ENCODE measurements at regions not wholly inside any gene's neighbourhood (a gene's known extent, or its start where the extent isn't known, plus 50 kb on each side); places are given as distances from the start of the nearest gene placed in this dataset.

DNA sequence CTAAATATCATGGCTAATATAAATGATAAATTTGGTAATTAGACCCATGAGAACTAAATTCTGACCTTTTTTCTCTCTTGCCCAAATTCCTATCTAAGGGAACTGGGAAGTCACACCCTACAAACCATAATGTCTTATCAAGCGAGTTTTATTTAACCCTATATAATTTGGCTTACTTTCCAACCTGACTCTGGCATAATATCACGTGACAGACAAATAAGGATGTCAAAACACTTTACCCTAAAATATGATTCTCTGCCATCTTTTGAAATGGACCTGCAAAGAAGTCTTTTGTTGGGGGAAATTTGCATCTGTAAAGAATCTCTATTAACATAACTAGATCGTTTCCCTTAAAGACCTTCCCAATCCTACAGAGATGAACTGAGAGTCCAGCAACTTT is 1823.5 kb upstream of the LRRTM1 start:
- no peaks in the 10 kb centered on the region for H3K4me1 Mint-ChIP-seq
- DNase-seq (ENCODE audit: low spot score in 2 of 2): no peak
- H3K27ac Mint-ChIP-seq (ENCODE audit: low read depth): no peak overlapping the region
- ATAC-seq (replicated peaks; ENCODE audit: extremely low read depth, poor library complexity, severe bottlenecking): no peak
- no peaks in the 10 kb centered on the region for H3K27me3 Mint-ChIP-seq
- H3K4me3 Mint-ChIP-seq: no peak overlapping the region
- no peaks in the 10 kb centered on the region for H3K36me3 Mint-ChIP-seq (ENCODE audit: insufficient read depth)
- peaks cover 22% of the 10 kb centered on the region for H3K9me3 Mint-ChIP-seq

DNA sequence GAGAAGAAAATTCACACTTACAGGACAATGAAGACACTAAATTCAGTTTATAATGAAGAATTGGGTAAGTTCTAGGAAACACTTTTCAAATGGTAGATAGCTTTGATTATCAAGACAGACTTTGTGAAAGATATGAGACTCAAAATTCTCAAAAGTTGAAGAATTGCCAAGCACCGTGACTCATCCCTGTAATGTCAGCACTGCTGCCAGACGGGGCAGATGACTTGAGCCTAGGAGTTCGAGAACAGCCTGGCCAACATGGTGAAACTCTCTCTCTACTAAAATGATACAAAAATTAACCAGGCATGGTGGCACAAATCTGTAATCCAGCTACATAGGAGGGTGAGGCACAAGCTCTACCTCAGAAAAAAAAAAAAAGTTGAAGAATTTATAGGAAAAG is 1820.1 kb upstream of the LRRTM1 start:
- Mint-ChIP-seq H3K36me3 (ENCODE audit: insufficient read depth) (no peaks in the 10 kb centered on the region), H3K27me3 (no peaks in the 10 kb centered on the region), H3K4me1 (no peaks in the 10 kb centered on the region), H3K4me3 (no peak overlapping the region), H3K27ac (ENCODE audit: low read depth) (no peak overlapping the region), H3K9me3 (peaks cover 23% of the 10 kb centered on the region)
- DNase-seq (ENCODE audit: low spot score in 2 of 2) (no peak), ATAC-seq (replicated peaks; ENCODE audit: extremely low read depth, poor library complexity, severe bottlenecking) (no peak)

GRCh38 chr2:82120654-82121053 is 1816.1 kb upstream of the LRRTM1 start:
- Mint-ChIP-seq H3K4me3 (no peak overlapping the region), H3K9me3 (peaks cover 19% of the 10 kb centered on the region), H3K27ac (ENCODE audit: low read depth) (no peak overlapping the region), H3K4me1 (no peaks in the 10 kb centered on the region), H3K36me3 (ENCODE audit: insufficient read depth) (no peaks in the 10 kb centered on the region), H3K27me3 (no peaks in the 10 kb centered on the region)
- no peak for ATAC-seq (replicated peaks; ENCODE audit: extremely low read depth, poor library complexity, severe bottlenecking)
- DNase-seq (ENCODE audit: low spot score in 2 of 2): no peak

GRCh38 chr2:82120115-82120514 is 1815.6 kb upstream of the LRRTM1 start:
- H3K4me1 Mint-ChIP-seq: no peaks in the 10 kb centered on the region
- DNase-seq (ENCODE audit: low spot score in 2 of 2): no peak
- H3K27me3 Mint-ChIP-seq: no peaks in the 10 kb centered on the region
- no peak overlapping the region for H3K4me3 Mint-ChIP-seq
- no peak overlapping the region for H3K27ac Mint-ChIP-seq (ENCODE audit: low read depth)
- H3K9me3 Mint-ChIP-seq: peaks cover 18% of the 10 kb centered on the region
- H3K36me3 Mint-ChIP-seq (ENCODE audit: insufficient read depth): no peaks in the 10 kb centered on the region
- ATAC-seq (replicated peaks; ENCODE audit: extremely low read depth, poor library complexity, severe bottlenecking): no peak

DNA sequence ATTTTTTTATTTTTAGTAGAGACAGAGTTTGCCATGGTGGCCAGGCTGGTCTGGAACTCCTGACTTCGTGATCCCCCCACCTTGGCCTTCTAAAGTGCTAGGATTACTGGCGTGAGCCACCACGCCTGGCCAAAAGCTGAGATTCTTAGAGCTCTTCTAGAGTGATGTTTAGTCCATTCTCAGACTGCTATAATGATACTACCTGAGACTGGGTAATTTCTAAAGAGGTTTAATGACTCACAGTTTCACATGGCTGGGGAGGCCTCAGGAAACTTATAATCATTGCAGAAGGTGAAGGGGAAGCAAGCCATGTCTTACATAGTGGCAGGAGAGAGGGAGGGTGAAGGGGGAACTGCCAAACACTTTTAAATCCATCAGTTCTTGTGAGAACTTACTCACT is 1804.9 kb upstream of the LRRTM1 start:
- no peaks in the 10 kb centered on the region for H3K27me3 Mint-ChIP-seq

GRCh38 chr2:82098617-82099016 is 1794.1 kb upstream of the LRRTM1 start:
- no peaks in the 10 kb centered on the region for H3K27me3 Mint-ChIP-seq
- peaks cover 2% of the 10 kb centered on the region for H3K36me3 Mint-ChIP-seq (ENCODE audit: insufficient read depth)

More for the DNA sequence above, 1804.9 kb upstream of the LRRTM1 start:
- Mint-ChIP-seq H3K9me3 (peaks cover 18% of the 10 kb centered on the region), H3K4me3 (no peak overlapping the region), H3K27ac (ENCODE audit: low read depth) (no peak overlapping the region), H3K36me3 (ENCODE audit: insufficient read depth) (no peaks in the 10 kb centered on the region), H3K4me1 (no peaks in the 10 kb centered on the region)
- ATAC-seq (replicated peaks; ENCODE audit: extremely low read depth, poor library complexity, severe bottlenecking): no peak
- DNase-seq (ENCODE audit: low spot score in 2 of 2): no peak

GRCh38 chr2:82089518-82089917 is 1785.0 kb upstream of the LRRTM1 start:
- Mint-ChIP-seq H3K9me3 (peaks cover 27% of the 10 kb centered on the region), H3K4me1 (no peaks in the 10 kb centered on the region), H3K27ac (ENCODE audit: low read depth) (no peak overlapping the region), H3K4me3 (no peak overlapping the region), H3K36me3 (ENCODE audit: insufficient read depth) (no peaks in the 10 kb centered on the region), H3K27me3 (no peaks in the 10 kb centered on the region)
- DNase-seq (ENCODE audit: low spot score in 2 of 2): no peak
- ATAC-seq (replicated peaks; ENCODE audit: extremely low read depth, poor library complexity, severe bottlenecking): no peak

More at GRCh38 chr2:82098617-82099016, 1794.1 kb upstream of the LRRTM1 start:
- DNase-seq (ENCODE audit: low spot score in 2 of 2) (no peak), ATAC-seq (replicated peaks; ENCODE audit: extremely low read depth, poor library complexity, severe bottlenecking) (no peak)
- peaks cover 6% of the 10 kb centered on the region for H3K9me3 Mint-ChIP-seq
- H3K4me1 Mint-ChIP-seq: no peaks in the 10 kb centered on the region
- no peak overlapping the region for H3K27ac Mint-ChIP-seq (ENCODE audit: low read depth)
- no peak overlapping the region for H3K4me3 Mint-ChIP-seq

DNA sequence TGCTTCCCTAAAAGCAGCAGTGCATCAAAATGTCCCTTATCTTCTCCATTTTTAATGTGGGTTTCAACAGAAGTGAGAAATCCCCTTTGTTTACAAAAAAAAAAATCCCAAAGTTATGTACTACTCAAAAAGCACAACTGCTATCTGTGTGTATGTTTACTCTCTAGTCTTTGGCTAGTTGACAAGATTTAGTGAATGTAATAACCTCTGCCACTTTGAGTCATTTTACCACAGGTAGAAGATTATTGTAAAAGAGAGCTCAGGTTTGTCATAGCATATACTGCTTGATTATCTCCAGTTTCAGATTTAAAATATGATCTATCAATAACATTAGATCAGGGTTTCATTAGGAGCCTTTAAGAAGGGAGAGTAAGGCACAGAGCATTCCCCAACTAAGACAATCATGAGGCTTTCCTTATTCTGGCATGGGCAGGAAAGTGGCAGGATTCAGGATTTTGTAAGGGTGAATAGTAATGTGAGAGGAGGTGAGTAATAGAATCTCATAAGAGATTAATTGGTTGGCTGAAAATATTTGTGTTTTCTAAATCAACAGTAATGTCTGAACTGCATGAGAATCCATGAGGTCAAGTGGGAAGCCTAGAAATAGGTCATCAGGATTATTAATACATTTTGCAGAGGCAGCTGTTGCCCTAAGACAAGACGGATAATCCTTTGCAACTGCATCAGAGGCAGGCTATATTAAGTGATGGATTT is 1780.3 kb upstream of the LRRTM1 start:
- no peak for DNase-seq (ENCODE audit: low spot score in 2 of 2)
- no peak for ATAC-seq (replicated peaks; ENCODE audit: extremely low read depth, poor library complexity, severe bottlenecking)
- no peaks in the 10 kb centered on the region for H3K27me3 Mint-ChIP-seq
- no peaks in the 10 kb centered on the region for H3K36me3 Mint-ChIP-seq (ENCODE audit: insufficient read depth)
- H3K4me1 Mint-ChIP-seq: no peaks in the 10 kb centered on the region
- H3K27ac Mint-ChIP-seq (ENCODE audit: low read depth): no peak overlapping the region
- no peak overlapping the region for H3K4me3 Mint-ChIP-seq
- peaks cover 26% of the 10 kb centered on the region for H3K9me3 Mint-ChIP-seq

DNA sequence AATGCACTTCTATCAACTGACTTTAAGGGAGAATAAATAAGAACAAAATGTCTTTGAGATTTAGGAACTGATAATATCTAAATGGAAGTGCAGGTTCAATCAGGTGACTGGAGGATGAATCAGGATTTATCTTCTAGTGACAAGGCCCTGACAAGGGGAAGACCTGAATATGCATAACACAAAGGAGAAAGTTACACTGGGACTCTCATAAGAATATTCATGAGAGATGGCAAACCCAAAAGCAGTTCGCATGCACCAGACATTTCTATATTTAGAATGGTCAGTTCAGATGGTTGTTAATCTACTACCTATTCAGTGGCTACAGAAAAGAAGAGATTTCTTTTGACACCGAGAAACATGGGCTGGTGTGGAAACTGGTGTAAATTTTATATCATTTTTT is 1771.3 kb upstream of the LRRTM1 start:
- Mint-ChIP-seq H3K27ac (ENCODE audit: low read depth) (no peak overlapping the region), H3K27me3 (no peaks in the 10 kb centered on the region), H3K9me3 (peaks cover 6% of the 10 kb centered on the region), H3K36me3 (ENCODE audit: insufficient read depth) (no peaks in the 10 kb centered on the region), H3K4me1 (no peaks in the 10 kb centered on the region), H3K4me3 (no peak overlapping the region)
- ATAC-seq (replicated peaks; ENCODE audit: extremely low read depth, poor library complexity, severe bottlenecking) (no peak), DNase-seq (ENCODE audit: low spot score in 2 of 2) (no peak)

DNA sequence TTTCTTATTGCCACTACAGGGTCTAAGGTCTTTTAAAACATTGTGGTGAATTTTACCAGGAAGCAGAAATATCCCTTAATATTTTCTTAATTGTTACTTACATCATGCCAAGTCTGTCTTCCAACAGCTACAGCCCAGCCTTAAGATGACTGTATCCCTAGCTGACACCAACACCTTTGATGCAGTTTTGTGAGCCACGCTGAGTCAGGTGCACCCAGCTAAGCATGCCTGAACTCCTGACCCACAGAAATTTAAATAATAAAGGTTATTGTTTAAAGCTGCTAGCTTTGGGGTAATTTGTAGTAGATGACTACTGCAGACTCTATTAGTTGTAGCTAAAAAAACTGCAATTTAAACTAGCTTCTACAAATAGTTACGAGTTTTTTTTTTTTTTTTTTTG is 1757.9 kb upstream of the LRRTM1 start:
- Mint-ChIP-seq H3K4me3 (no peak overlapping the region), H3K27me3 (no peaks in the 10 kb centered on the region), H3K36me3 (ENCODE audit: insufficient read depth) (peaks cover 3% of the 10 kb centered on the region), H3K27ac (ENCODE audit: low read depth) (no peak overlapping the region), H3K4me1 (no peaks in the 10 kb centered on the region), H3K9me3 (peaks cover 20% of the 10 kb centered on the region)
- ATAC-seq (replicated peaks; ENCODE audit: extremely low read depth, poor library complexity, severe bottlenecking) (no peak), DNase-seq (ENCODE audit: low spot score in 2 of 2) (no peak)

- no peaks in the 10 kb centered on the region for H3K36me3 Mint-ChIP-seq (ENCODE audit: insufficient read depth)
- H3K4me1 Mint-ChIP-seq: no peaks in the 10 kb centered on the region
- DNase-seq (ENCODE audit: low spot score in 2 of 2) (no peak), ATAC-seq (replicated peaks; ENCODE audit: extremely low read depth, poor library complexity, severe bottlenecking) (no peak)
- H3K9me3 Mint-ChIP-seq: peaks cover 18% of the 10 kb centered on the region
- H3K4me3 Mint-ChIP-seq: no peak overlapping the region
- H3K27me3 Mint-ChIP-seq: no peaks in the 10 kb centered on the region
- no peak overlapping the region for H3K27ac Mint-ChIP-seq (ENCODE audit: low read depth)
These were observed 1751.3 kb upstream of the LRRTM1 start for GRCh38 chr2:82055846-82056245.

DNA sequence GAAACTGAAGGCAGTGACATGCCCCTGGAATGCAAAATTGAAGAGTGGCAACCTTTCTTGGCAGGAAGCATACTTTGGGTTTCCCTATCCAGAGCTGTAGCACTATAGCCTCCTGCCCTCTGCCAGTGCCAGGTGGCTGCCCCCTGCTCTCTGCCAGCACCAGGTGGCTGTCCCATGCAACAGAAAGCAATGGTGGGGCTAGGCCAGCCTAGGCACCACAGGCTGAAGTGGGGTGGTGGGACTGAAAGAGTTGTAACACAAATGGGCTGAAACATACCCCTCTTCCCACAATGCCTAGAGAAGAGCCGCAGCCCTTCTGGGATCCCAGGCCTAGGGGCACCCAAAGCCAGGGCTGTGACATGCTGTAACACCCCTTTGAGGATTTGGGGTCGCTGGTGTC is 1739.3 kb upstream of the LRRTM1 start:
- no peaks in the 10 kb centered on the region for H3K36me3 Mint-ChIP-seq (ENCODE audit: insufficient read depth)
- no peak for ATAC-seq (replicated peaks; ENCODE audit: extremely low read depth, poor library complexity, severe bottlenecking)
- H3K27me3 Mint-ChIP-seq: no peaks in the 10 kb centered on the region
- peaks cover 15% of the 10 kb centered on the region for H3K9me3 Mint-ChIP-seq
- no peak overlapping the region for H3K4me3 Mint-ChIP-seq
- DNase-seq (ENCODE audit: low spot score in 2 of 2): no peak
- no peaks in the 10 kb centered on the region for H3K4me1 Mint-ChIP-seq
- H3K27ac Mint-ChIP-seq (ENCODE audit: low read depth): no peak overlapping the region

DNA sequence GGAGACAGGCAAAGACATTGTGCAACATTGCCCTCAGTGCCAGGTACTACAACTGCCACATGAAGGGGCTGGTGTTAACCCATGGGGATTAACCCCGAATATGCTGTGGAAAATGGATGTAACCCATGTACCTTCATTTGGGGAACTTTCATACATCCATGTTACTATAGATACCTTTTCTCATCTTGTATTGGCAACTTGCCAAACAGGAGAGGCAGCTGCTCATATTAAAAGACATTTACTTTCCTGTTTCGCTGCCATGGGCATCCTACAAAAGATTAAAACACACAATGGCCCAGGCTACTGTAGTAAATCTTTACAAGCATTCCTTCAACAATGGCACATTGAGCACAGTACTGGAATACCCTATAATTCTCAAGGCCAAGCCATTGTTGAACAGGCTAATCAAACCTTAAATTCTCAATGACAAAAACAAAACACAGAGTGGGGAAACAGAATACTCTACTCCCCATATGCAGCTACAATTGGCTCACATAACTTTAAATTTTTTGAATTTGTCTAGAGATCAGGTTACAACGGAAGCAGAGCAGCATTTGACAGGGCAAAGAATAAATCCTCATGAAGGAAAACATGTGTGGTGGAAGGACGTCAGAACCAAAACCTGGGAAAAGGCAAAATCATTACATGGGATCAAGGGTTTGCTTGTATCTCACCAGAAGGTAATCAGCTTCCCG is 1723.5 kb upstream of the LRRTM1 start:
- Mint-ChIP-seq H3K9me3 (peaks cover 21% of the 10 kb centered on the region), H3K4me3 (no peak overlapping the region), H3K36me3 (ENCODE audit: insufficient read depth) (no peaks in the 10 kb centered on the region), H3K27ac (ENCODE audit: low read depth) (no peak overlapping the region), H3K27me3 (no peaks in the 10 kb centered on the region), H3K4me1 (no peaks in the 10 kb centered on the region)
- ATAC-seq (replicated peaks; ENCODE audit: extremely low read depth, poor library complexity, severe bottlenecking) (no peak), DNase-seq (ENCODE audit: low spot score in 2 of 2) (no peak)

Data from central memory CD8-positive, alpha-beta T cell (primary cell).